ENCODE measurements at regions not wholly inside any gene's neighbourhood (a gene's known extent, or its start where the extent isn't known, plus 50 kb on each side); places are given as distances from the start of the nearest gene placed in this dataset.

DNA sequence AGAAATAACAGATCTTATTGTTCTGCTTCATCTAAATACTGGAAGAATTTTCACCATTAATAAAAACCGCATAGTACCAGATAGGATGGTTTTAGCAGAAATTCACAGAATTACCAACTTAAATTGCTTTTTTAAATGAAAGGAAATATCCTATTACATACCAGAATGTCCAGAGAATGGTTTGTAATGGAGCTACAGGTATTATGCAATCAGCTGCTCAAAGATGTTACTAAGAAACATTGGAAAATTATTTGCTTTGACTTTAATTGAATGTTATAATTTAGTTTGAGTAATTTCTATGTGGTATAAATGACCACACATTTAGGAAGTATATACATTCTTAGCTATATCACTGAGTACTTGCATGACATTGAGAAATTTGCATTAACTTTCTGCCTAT, 338.3 kb downstream of the ETV1 start:
- intact Hi-C loops (cut with micrococcal nuclease; ENCODE audit: unreplicated experiment) = no loop called here
- H3K4me3 ChIP-seq (ENCODE audit: low read depth, low read length, poor library complexity, severe bottlenecking) = no peak overlapping the region
- TF ChIP-seq, protein P1, sequence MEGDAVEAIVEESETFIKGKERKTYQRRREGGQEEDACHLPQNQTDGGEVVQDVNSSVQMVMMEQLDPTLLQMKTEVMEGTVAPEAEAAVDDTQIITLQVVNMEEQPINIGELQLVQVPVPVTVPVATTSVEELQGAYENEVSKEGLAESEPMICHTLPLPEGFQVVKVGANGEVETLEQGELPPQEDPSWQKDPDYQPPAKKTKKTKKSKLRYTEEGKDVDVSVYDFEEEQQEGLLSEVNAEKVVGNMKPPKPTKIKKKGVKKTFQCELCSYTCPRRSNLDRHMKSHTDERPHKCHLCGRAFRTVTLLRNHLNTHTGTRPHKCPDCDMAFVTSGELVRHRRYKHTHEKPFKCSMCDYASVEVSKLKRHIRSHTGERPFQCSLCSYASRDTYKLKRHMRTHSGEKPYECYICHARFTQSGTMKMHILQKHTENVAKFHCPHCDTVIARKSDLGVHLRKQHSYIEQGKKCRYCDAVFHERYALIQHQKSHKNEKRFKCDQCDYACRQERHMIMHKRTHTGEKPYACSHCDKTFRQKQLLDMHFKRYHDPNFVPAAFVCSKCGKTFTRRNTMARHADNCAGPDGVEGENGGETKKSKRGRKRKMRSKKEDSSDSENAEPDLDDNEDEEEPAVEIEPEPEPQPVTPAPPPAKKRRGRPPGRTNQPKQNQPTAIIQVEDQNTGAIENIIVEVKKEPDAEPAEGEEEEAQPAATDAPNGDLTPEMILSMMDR (conservative IDR thresholded peaks at IDR 0.05; ENCODE audit: low read depth, low read length) = no peak
- TF ChIP-seq EZH2 (IDR thresholded peaks at IDR 0.05; ENCODE audit: borderline replicate concordance, low read depth, low read length, poor library complexity, severe bottlenecking) = no peak
- no peaks in the 10 kb centered on the region for H3K4me1 ChIP-seq (ENCODE audit: insufficient read depth, low read length, poor library complexity, severe bottlenecking)
- DNase-seq (ENCODE audit: low spot score) = no peak
- H3K27ac ChIP-seq (ENCODE audit: low read depth, low read length, poor library complexity, severe bottlenecking) = no peak overlapping the region
- H3K36me3 ChIP-seq (ENCODE audit: insufficient read depth, low read length, poor library complexity, severe bottlenecking) = no peaks in the 10 kb centered on the region
- no peaks in the 10 kb centered on the region for H3K27me3 ChIP-seq (replicated peaks; ENCODE audit: insufficient read depth, low read depth, low read length, poor library complexity)
- BruUV-seq (replicated peaks) = no TSS peak
- POLR2A ChIA-PET (ENCODE audit: low non-redundant PET) = no interaction called here
- no peaks in the 10 kb centered on the region for H3K9me3 ChIP-seq (ENCODE audit: low read depth, low read length, poor library complexity, severe bottlenecking)
- CTCF ChIA-PET = no interaction called here

DNA sequence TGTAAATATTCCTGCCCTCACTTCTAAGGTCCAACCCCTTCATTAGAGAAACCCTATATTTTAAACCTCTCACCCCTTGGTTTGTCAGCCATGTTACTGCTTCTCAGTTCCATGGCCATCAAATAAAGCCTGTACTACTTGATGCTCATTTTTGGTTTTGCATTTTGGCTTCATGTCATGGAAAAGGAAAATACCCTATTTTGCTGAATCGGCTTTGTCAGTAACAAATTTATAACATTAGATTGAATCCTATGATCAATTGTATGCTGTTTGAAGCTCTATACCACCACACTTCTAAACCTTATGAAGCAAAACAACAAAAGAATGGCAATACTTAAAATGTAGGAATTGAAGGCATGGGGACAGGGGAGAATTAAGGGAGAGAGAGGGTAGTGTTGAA, 333.1 kb downstream of the ETV1 start:
- ChIA-PET POLR2A (ENCODE audit: low non-redundant PET) (no interaction called here), CTCF (no interaction called here)
- Histone ChIP-seq H3K4me3 (ENCODE audit: low read depth, low read length, poor library complexity, severe bottlenecking) (no peak overlapping the region), H3K36me3 (ENCODE audit: insufficient read depth, low read length, poor library complexity, severe bottlenecking) (no peaks in the 10 kb centered on the region), H3K4me1 (ENCODE audit: insufficient read depth, low read length, poor library complexity, severe bottlenecking) (no peaks in the 10 kb centered on the region), H3K9me3 (ENCODE audit: low read depth, low read length, poor library complexity, severe bottlenecking) (no peaks in the 10 kb centered on the region), H3K27me3 (replicated peaks; ENCODE audit: insufficient read depth, low read depth, low read length, poor library complexity) (no peaks in the 10 kb centered on the region), H3K27ac (ENCODE audit: low read depth, low read length, poor library complexity, severe bottlenecking) (no peak overlapping the region)
- TF ChIP-seq EZH2 (IDR thresholded peaks at IDR 0.05; ENCODE audit: borderline replicate concordance, low read depth, low read length, poor library complexity, severe bottlenecking) = no peak
- TF ChIP-seq, protein P1 (conservative IDR thresholded peaks at IDR 0.05; ENCODE audit: low read depth, low read length) = no peak
- intact Hi-C loops (cut with micrococcal nuclease; ENCODE audit: unreplicated experiment) = no loop called here
- no TSS peak for BruUV-seq (replicated peaks)
- no peak for DNase-seq (ENCODE audit: low spot score)

DNA sequence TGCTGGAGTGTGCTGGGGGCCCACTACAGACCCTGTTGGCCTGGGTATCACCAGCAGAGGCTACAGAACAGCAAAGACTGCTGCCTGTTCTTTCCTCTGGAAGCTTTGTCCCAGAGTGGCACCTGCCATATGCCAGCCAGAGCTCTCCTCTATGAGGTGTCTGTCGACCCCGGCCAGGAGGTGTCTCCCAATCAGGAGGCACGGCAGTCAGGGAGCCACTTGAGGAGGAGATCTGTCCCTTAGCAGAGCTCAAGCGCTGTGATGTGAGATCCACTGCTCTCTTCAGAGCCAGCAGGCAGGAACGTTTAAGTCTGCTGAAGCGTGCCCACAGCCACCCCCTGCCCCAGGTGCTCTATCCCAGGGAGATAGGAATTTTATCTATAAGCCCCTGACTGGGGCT, 316.2 kb downstream of the ETV1 start:
- no peak overlapping the region for H3K4me3 ChIP-seq (ENCODE audit: low read depth, low read length, poor library complexity, severe bottlenecking)
- TF ChIP-seq EZH2 (IDR thresholded peaks at IDR 0.05; ENCODE audit: borderline replicate concordance, low read depth, low read length, poor library complexity, severe bottlenecking) = no peak
- TF ChIP-seq, protein P1 (conservative IDR thresholded peaks at IDR 0.05; ENCODE audit: low read depth, low read length) = no peak
- no TSS peak for BruUV-seq (replicated peaks)
- H3K9me3 ChIP-seq (ENCODE audit: low read depth, low read length, poor library complexity, severe bottlenecking) = no peaks in the 10 kb centered on the region
- no peak for DNase-seq (ENCODE audit: low spot score)
- H3K27me3 ChIP-seq (replicated peaks; ENCODE audit: insufficient read depth, low read depth, low read length, poor library complexity) = no peaks in the 10 kb centered on the region
- intact Hi-C loops (cut with micrococcal nuclease; ENCODE audit: unreplicated experiment) = no loop called here
- POLR2A ChIA-PET (ENCODE audit: low non-redundant PET) = no interaction called here
- no peaks in the 10 kb centered on the region for H3K4me1 ChIP-seq (ENCODE audit: insufficient read depth, low read length, poor library complexity, severe bottlenecking)
- H3K36me3 ChIP-seq (ENCODE audit: insufficient read depth, low read length, poor library complexity, severe bottlenecking) = no peaks in the 10 kb centered on the region
- H3K27ac ChIP-seq (ENCODE audit: low read depth, low read length, poor library complexity, severe bottlenecking) = no peak overlapping the region
- CTCF ChIA-PET = no interaction called here
